Head of caudate nucleus (tissue), 42 donors: ENCODE measurements at regions not wholly inside any gene's neighbourhood (a gene's known extent, or its start where the extent isn't known, plus 50 kb on each side); places are given as distances from the start of the nearest gene placed in this dataset.

Experiments
- DNase-seq, 42 donors: peaks; one replicate each; pipeline versions ENCODE4 v3.0.0 to v3.0.0-alpha.2; 2020 to 2021; ENCODE audit warnings: mixed read lengths in 7 of 42
- intact Hi-C: fragments of 100-400 bp; cut with DNase I; formaldehyde crosslinking; loops from one replicate; pipeline ENCODE4 v1.15.0; 2022

DNA sequence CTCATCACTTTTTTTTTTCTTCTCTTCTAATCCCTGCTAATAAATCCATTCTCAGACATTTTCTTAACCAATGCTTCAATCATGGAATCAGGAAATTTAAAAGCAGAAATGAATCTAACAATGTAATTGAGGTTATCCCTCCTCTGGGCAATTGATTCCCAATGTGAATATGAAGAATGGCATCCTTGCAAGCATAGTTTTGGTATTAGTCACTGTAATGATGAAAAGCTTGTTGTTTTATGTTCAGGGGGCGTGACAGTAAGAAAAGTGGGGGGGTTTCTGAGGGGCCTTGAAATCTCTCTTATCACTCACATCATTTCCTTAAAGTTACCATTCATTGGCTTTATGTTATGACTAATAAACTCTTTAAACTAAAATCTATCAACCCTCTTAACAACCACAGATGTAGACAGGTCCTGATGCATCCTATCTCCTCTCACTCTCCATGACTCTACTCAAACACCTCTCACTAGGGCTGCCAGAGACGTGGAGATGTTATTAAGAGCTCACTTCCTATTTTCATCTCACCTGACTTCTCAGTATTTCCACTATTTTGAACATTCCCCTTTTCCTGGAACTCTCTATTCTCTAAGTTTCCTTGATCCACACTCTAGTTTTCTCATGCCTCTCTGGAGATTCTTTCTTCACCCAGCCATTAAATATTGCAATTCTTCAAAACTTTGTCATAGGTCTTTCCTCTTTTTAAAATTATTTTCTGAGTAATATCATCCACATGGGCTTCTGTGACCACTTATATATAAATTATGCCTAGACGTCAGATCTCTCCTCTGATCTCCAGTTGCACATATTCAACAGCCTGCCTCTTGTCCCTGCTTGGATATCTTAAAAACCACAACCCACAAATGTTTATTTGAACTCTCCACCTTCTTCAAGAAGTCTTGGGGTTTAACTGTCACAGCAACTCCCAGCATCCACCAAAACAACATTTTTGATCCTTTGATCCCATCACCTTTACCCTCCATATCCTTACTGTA, 332.9 kb downstream of the CDH2 start:
- DNase-seq: no peak
- intact Hi-C loops: no loop called here

DNA sequence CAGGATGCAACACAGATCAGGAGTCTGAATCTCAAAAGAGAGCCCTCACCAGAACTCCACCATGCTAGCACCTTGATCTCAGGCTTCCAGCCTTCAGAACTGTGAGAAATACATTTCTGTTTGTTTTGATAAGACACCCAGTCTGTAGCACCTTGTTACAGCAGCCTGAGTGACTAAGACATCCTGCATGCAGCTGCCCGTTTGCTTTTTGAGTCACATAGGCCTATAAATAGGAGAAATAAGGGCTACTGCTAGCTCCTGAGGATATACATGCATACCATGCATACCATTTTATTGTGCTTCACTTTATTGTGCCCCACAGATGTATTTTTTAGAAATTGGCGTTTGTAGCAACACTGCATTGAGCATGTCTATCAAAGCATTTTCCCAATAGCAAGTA, 337.8 kb downstream of the CDH2 start:
- intact Hi-C loops: no loop called here
- no peak for DNase-seq

DNA sequence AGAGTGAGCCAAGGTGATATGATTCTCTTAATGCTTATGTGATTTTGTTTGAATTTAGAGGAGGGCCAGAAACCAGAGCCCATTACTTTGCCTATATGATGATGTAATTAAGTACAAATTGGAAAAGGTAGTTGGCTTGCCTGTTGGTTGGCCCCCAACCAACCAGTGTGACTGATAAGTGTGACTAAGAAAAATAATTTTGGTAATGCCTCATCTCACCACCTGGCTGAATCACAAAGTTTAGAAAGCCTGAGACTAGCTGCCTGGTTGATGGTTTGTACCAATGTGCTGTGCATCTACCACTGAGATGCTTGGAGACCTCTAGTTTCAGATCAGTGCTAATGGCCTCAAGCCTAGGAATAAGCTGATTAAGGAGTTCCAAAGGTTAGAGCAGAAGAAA, 338.7 kb downstream of the CDH2 start:
- DNase-seq: no peak
- intact Hi-C loops: no loop called here

GRCh38 chr18:27826101-27826500, 350.8 kb downstream of the CDH2 start:
- DNase-seq: no peak
- intact Hi-C loops: no loop called here

- intact Hi-C loops: no loop called here
- DNase-seq: no peak
These were observed 351.2 kb downstream of the CDH2 start for GRCh38 chr18:27825689-27826088.

DNA sequence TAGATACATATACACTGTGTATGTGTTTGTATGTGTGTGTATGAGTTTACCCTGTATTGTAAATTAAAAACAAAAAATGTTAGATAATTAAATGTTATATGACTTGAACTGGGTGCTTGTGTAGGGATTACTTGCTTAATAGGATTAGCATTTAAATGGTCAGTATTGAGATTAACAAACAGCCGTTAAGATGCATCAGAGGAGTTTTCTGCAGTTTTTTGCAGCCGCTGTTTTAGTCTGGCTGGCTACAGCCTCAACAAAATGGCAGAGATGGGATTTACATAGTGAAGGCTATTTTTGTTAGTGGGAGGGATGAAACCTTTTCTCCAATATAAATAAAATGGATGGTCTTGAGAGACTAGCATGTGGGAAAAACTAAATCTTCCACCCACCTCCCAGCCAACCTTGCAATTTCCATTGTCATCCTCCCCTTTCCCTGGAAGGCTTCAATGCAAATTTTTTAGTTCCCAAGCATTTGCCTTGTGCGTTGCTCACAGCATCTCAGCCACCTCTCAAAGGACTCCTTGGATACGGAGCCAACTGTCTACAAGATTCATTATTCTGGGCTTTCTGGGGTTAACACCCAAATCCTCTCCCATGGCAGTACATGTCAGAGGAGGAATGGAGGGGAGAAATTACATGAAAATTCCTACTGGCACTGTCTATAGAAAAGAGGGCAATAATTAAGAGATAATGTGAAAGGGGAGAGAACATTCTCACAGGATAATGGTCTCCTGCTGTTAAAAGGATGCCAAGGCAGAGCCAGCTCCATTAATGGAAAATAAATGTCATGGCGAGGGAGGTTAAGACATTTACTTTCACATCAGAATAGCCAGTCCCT, 351.9 kb downstream of the CDH2 start:
- intact Hi-C loops: no loop called here
- no peak for DNase-seq

- intact Hi-C loops: no loop called here
- DNase-seq: no peak
These were observed 352.7 kb downstream of the CDH2 start for GRCh38 chr18:27824275-27824674.

GRCh38 chr18:27823053-27823452, 353.9 kb downstream of the CDH2 start:
- intact Hi-C loops: no loop called here

GRCh38 chr18:27808683-27809082, 368.2 kb downstream of the CDH2 start:
- DNase-seq: no peak
- intact Hi-C loops: no loop called here

More at GRCh38 chr18:27823053-27823452, 353.9 kb downstream of the CDH2 start:
- DNase-seq: no peak

GRCh38 chr18:27803957-27804356, 373.0 kb downstream of the CDH2 start:
- DNase-seq: no peak
- intact Hi-C loops: no loop called here

GRCh38 chr18:27797484-27797883, 379.4 kb downstream of the CDH2 start:
- intact Hi-C loops: no loop called here
- DNase-seq: no peak

- DNase-seq: no peak
- intact Hi-C loops: no loop called here
These were observed 382.6 kb downstream of the CDH2 start for GRCh38 chr18:27794181-27794926.

DNA sequence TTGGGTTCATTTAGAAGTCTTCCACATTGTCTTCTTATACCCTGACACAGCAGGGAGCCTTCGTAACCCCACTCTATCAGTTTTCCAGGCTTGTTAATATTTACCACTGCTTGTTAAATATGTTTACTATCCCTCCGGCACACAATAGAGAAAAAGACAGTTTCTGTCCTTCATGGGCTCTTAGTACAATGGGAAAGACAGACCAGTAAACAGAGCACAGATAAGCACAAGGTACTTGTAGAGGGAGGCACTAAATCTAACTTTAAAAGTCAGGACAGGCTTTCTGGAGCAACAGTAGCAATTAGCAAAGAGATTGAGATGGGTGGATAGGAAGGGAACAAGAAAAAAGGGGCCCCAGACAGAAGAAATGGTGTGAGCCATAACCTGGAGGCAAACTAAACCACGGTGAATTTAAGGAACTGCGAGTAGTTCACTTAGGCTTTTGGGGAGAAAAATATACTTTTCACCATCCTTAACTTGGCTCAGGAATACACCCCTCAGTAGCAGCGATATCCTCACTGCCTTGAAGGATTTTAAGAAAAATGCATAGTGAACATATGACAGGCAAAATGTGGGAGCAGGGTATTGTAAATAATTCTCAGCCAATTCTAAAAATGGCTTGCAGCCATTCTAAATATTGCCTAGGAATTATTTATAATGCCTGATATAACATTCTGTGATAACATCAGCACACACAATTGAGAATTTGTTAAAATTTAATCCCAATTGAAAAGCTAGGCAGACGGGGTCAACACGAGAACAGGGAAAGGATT, 383.7 kb downstream of the CDH2 start:
- no peak for DNase-seq
- intact Hi-C loops: no loop called here

DNA sequence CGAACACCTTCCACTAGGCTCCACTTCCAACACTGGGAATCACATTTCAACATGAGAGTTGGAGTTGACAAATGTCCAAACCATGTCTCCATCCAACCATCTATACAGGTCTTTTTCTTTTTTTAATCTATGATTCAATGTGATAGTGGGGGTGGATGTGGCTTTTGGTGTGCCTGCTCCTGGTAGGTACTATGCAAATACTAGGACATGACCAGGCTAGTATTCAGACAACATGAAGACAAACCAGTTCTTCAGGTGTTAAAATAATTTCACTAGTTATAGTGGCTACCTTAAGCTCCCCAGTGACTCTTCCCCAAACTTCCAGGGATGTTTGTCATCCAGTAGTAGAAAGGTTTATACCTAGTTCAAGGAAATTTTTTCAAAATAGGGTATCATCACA, 387.5 kb downstream of the CDH2 start:
- intact Hi-C loops: no loop called here
- no peak for DNase-seq

DNA sequence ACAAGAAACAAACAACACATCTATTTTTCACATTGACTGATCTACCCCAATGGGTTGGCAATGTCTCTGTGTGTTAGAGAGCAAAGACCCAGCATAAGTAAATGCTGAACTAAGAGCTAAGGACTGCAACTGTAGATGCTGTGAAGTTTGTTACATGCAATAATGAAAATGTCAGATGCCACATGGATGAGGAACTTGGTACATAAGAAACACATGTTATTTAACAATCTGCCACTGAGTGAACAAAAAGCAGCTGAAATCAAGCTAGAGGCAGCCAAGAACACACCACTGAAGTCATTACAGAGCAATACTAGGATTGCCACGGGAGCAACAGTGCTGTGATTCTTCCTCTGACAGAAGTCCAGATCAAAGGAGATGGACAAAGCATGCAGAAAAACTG, 389.4 kb downstream of the CDH2 start:
- DNase-seq: no peak
- intact Hi-C loops: no loop called here

DNA sequence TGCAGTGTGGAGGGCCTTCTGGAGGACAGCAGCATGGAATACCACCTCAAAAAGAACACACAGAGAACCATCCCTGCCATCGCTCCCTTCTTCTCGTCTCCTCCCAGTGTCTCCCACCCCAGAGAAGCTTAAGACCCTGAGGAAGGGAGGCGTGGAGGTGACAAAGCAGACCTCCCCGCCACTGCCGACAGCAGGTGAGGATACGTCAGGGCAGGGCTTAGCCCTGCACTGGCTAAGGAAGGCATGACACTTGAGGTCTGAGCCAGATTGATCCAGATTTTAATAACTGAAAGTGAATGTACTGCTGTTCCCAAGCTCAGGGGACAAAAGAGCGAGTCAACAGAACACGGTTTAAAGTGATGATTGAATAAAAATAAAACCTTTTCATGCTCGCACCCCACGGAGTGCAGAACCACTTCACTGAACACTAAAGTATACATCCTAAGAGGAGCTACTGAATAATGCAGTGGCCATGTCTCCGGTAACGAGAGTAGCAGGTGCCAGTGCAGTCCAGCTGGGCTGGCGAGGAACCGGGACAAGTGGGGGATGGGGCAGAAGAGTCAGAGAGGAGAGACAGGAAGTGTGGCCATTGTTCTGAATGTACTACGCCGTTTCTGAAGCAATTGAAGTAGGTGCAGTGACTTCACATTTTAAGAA, 391.0 kb downstream of the CDH2 start:
- intact Hi-C loops: no loop called here
- peak in 8 of 42 donors; percentile 7 to 45 (median 16) for DNase-seq

DNA sequence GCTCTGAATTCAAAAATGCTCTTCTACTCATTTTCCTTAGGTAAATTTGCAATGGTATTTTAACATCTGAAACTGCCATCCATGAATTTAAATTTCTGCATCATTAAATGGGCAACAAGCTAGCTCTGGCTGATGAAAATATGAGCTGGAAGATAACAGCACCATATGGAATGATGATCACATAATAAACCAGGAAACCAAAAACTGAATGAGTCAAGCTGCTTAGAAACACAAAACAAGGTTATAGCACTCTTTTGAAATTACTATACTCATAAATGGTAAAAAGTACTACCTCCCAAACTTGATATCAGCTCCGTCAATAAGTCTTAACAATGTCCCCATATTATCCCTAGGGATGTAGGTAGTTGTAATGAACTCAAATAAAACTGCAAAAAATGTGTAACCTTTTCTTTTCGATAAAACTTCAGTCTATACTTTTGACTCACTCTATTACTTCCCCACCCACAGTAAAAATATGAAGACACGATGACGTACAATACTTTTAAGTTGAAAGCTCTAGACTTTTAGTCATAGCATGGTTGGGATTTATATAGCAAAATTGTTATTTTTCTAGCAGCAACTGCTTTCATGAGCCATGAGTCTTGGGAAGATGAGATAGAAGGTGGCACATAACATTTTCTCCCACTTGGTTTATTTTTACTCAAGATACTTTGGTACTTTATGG, 396.7 kb downstream of the CDH2 start:
- DNase-seq: no peak
- intact Hi-C loops: no loop called here

DNA sequence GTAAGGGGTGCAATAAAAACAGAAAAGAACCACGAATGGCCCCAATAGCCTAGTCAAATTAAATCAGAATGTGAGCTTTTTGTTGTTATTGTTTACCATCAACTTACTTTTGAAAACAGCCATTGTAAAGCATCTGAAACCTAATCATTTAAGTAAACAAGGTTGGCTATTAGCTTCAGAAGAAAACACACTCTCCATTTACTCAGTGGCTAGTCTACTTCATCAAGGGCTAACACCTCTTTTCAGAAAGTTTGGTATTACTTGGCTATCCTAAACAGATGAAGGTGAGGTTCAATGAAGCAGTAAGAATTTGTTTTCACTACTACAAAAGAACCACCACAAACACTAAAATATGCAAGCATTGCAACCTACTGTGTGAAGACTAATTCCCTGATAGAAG, 398.0 kb downstream of the CDH2 start:
- DNase-seq: no peak
- intact Hi-C loops: no loop called here
